ENCODE measurements at regions not wholly inside any gene's neighbourhood (a gene's known extent, or its start where the extent isn't known, plus 50 kb on each side); places are given as distances from the start of the nearest gene placed in this dataset.

DNA sequence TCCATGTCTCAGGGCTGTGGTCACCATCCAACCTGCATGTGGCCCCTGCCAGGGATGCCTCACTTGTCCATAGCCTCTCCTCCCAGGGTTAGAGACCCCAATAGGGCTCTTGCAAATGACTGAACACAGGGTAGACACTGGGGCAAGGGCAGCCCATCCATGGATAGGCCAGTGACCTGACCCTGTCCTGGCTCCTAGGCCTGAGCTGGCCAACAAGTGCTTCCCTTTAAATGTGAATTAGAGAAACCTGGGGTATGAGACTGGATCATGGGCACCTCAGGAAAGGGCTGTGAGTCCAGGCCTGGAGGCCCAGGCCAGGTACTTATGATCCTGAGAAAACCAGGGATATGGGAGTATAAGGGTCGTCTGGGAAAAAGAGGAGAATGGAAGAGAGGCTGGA lies 64.5 kb downstream of the COPS8 start:
- Histone ChIP-seq H3K4me3 (ENCODE audit: low read length in 2 of 2) (no peak overlapping the region), H3K27me3 (ENCODE audit: insufficient read depth, low read length) (no peaks in the 10 kb centered on the region), H3K4me1 (ENCODE audit: insufficient read depth, low read length) (no peaks in the 10 kb centered on the region), H3K27ac (ENCODE audit: low read depth, low read length) (no peak overlapping the region), H3K36me3 (ENCODE audit: insufficient read depth, low read length) (no peaks in the 10 kb centered on the region), H3K9me3 (ENCODE audit: control insufficient read depth in 1 of 2, low read length in 2 of 2) (peaks cover 0 to 5% of the 10 kb centered on the region in 2 donors)
- peaks cover 0 to 33% (median 26%) of the 10 kb centered on the region in 8 donors for H3K9me3 Mint-ChIP-seq
- H3K4me1 Mint-ChIP-seq, result no peaks in the 10 kb centered on the region
- ChIA-PET CTCF (ENCODE audit: partially characterized antibody) (interaction anchor here (1.9 kb wide), 1 partner anchor 422 kb away, joined by 7 read pairs; no protein-coding TSS in a partner anchor), POLR2A (ENCODE audit: partially characterized antibody) (no interaction called here)
- H3K36me3 Mint-ChIP-seq, result peaks cover 4% of the 10 kb centered on the region in 2 donors
- peaks cover 3% of the 10 kb centered on the region in 2 donors for H3K27me3 Mint-ChIP-seq
- intact Hi-C loops (cut with micrococcal nuclease), result no loop called here
- no peak overlapping the region for H3K27ac Mint-ChIP-seq
- no peak overlapping the region for H3K4me3 Mint-ChIP-seq
- DNase-seq, result no peak

- no peaks in the 10 kb centered on the region for H3K27me3 ChIP-seq (ENCODE audit: insufficient read depth, low read length)
- H3K9me3 Mint-ChIP-seq, result peaks cover 0 to 27% (median 23%) of the 10 kb centered on the region in 8 donors
- H3K4me1 Mint-ChIP-seq, result no peaks in the 10 kb centered on the region
- peaks cover 3 to 4% of the 10 kb centered on the region in 2 donors for H3K36me3 Mint-ChIP-seq
- no peak overlapping the region for H3K27ac ChIP-seq (ENCODE audit: low read depth, low read length)
- peaks cover 3% of the 10 kb centered on the region in 2 donors for H3K27me3 Mint-ChIP-seq
- no peaks in the 10 kb centered on the region for H3K36me3 ChIP-seq (ENCODE audit: insufficient read depth, low read length)
- H3K9me3 ChIP-seq (ENCODE audit: control insufficient read depth in 1 of 2, low read length in 2 of 2), result peaks cover 0 to 5% of the 10 kb centered on the region in 2 donors
- H3K4me3 Mint-ChIP-seq, result no peak overlapping the region
- ChIA-PET CTCF (ENCODE audit: partially characterized antibody) (interaction anchor here (0.9 to 1.9 kb wide), 2 partner anchors 420 to 421 kb away, joined by 3 to 7 read pairs; no protein-coding TSS in a partner anchor), POLR2A (ENCODE audit: partially characterized antibody) (no interaction called here)
- no peak overlapping the region for H3K4me3 ChIP-seq (ENCODE audit: low read length in 2 of 2)
- H3K4me1 ChIP-seq (ENCODE audit: insufficient read depth, low read length), result no peaks in the 10 kb centered on the region
- no peak overlapping the region for H3K27ac Mint-ChIP-seq
- intact Hi-C loops (cut with micrococcal nuclease), result no loop called here
- no peak for DNase-seq
Observed at GRCh38 chr2:237150831-237151375, 65.2 kb downstream of the COPS8 start.

DNA sequence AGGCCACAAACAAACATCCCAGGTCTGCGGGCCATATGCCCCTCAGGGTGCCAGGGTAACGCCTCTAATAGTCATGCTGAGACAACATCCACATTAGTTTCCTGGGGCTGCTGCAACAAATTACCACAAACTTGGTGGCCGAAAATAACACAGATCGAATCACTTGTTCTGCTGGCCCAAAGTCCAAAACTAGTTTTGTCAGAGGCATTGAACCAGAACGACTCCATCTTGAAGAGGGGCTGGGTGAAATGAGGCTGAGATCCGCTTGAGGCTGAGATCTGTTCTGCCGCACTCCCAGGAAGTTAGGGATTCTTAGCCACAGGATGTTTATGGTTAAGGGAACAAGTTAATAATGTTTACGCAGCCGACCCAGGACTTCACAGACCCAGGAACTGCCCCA lies 66.7 kb downstream of the COPS8 start:
- Mint-ChIP-seq H3K4me3 (no peak overlapping the region), H3K36me3 (peaks cover 0 to 4% of the 10 kb centered on the region in 2 donors), H3K4me1 (peaks cover 0 to 3% (median 1%) of the 10 kb centered on the region in 4 donors), H3K27me3 (peaks cover 1 to 3% of the 10 kb centered on the region in 2 donors), H3K27ac (no peak overlapping the region), H3K9me3 (peaks cover 0 to 14% (median 10%) of the 10 kb centered on the region in 8 donors)
- Histone ChIP-seq H3K27me3 (ENCODE audit: insufficient read depth, low read length) (no peaks in the 10 kb centered on the region), H3K9me3 (ENCODE audit: control insufficient read depth in 1 of 2, low read length in 2 of 2) (peaks cover 0 to 5% of the 10 kb centered on the region in 2 donors), H3K27ac (ENCODE audit: low read depth, low read length) (no peak overlapping the region), H3K36me3 (ENCODE audit: insufficient read depth, low read length) (no peaks in the 10 kb centered on the region), H3K4me1 (ENCODE audit: insufficient read depth, low read length) (no peaks in the 10 kb centered on the region), H3K4me3 (ENCODE audit: low read length in 2 of 2) (no peak overlapping the region)
- ChIA-PET CTCF (ENCODE audit: partially characterized antibody) (no interaction called here), POLR2A (ENCODE audit: partially characterized antibody) (no interaction called here)
- intact Hi-C loops (cut with micrococcal nuclease), result no loop called here
- no peak for DNase-seq

- H3K4me3 Mint-ChIP-seq, result no peak overlapping the region
- H3K9me3 ChIP-seq (ENCODE audit: control insufficient read depth in 1 of 2, low read length in 2 of 2), result no peaks in the 10 kb centered on the region
Observed at GRCh38 chr2:237153181-237153580, 67.5 kb downstream of the COPS8 start.

DNA sequence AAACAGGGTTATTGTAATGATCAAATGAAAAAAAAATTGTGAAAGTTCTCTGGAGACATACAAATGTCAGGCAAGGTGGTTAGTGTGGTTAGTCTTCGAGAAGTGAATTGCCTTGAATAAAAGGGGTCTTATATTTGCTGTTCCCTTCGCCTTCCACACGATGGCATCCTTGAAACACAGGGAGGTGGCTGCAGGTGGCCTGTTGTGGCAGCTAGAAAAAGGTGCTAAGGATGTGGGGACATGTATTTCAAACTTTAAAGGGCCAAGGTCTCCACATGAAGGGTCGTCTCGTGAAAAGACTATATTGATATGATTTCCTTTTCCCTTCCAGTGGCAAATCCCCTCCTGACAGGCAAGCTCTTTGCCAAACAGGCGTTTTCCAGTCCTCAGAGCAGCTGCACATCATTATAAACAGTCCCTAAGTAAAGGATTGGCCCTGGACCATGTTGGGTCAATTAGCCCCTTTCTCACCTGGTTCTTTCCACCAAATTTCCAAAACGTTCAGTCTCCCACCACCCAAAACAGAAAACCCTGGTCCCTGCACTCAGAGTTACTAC lies 68.5 kb downstream of the COPS8 start:
- Histone ChIP-seq H3K9me3 (ENCODE audit: control insufficient read depth in 1 of 2, low read length in 2 of 2) (no peaks in the 10 kb centered on the region), H3K27ac (ENCODE audit: low read depth, low read length) (no peak overlapping the region), H3K4me1 (ENCODE audit: insufficient read depth, low read length) (no peaks in the 10 kb centered on the region), H3K4me3 (ENCODE audit: low read length in 2 of 2) (no peak overlapping the region), H3K36me3 (ENCODE audit: insufficient read depth, low read length) (no peaks in the 10 kb centered on the region), H3K27me3 (ENCODE audit: insufficient read depth, low read length) (no peaks in the 10 kb centered on the region)
- peak; percentile 48 to 59 (median 57) for DNase-seq
- Mint-ChIP-seq H3K27me3 (peaks cover 1 to 3% of the 10 kb centered on the region in 2 donors), H3K27ac (no peak overlapping the region), H3K4me3 (no peak overlapping the region), H3K36me3 (no peaks in the 10 kb centered on the region), H3K4me1 (peaks cover 0 to 5% (median 2%) of the 10 kb centered on the region in 4 donors), H3K9me3 (peaks cover 0 to 1% (median 0%) of the 10 kb centered on the region in 8 donors)
- CTCF ChIA-PET (ENCODE audit: partially characterized antibody), result interaction anchor here (0.9 to 5.8 kb wide), 9 partner anchors 11 to 420 kb away, joined by 3 to 32 read pairs (median 9); no protein-coding TSS in a partner anchor
- POLR2A ChIA-PET (ENCODE audit: partially characterized antibody), result no interaction called here
- intact Hi-C loops (cut with micrococcal nuclease), result loop anchor here (1.0 kb wide), 1 partner anchor 267 kb away; no protein-coding TSS in a partner anchor

More at GRCh38 chr2:237153181-237153580, 67.5 kb downstream of the COPS8 start:
- DNase-seq, result no peak
- H3K27ac ChIP-seq (ENCODE audit: low read depth, low read length), result no peak overlapping the region
- intact Hi-C loops (cut with micrococcal nuclease), result no loop called here
- Mint-ChIP-seq H3K36me3 (peaks cover 0 to 2% of the 10 kb centered on the region in 2 donors), H3K4me1 (peaks cover 0 to 3% (median 1%) of the 10 kb centered on the region in 4 donors), H3K9me3 (peaks cover 0 to 7% (median 3%) of the 10 kb centered on the region in 8 donors), H3K27ac (no peak overlapping the region), H3K27me3 (peaks cover 1 to 3% of the 10 kb centered on the region in 2 donors)
- no peak overlapping the region for H3K4me3 ChIP-seq (ENCODE audit: low read length in 2 of 2)
- CTCF ChIA-PET (ENCODE audit: partially characterized antibody), result interaction anchor here (1.9 to 5.8 kb wide), 3 partner anchors 268 to 419 kb away, joined by 9 to 32 read pairs (median 18); no protein-coding TSS in a partner anchor
- no peaks in the 10 kb centered on the region for H3K4me1 ChIP-seq (ENCODE audit: insufficient read depth, low read length)
- no peaks in the 10 kb centered on the region for H3K36me3 ChIP-seq (ENCODE audit: insufficient read depth, low read length)
- no peaks in the 10 kb centered on the region for H3K27me3 ChIP-seq (ENCODE audit: insufficient read depth, low read length)
- POLR2A ChIA-PET (ENCODE audit: partially characterized antibody), result no interaction called here

GRCh38 chr2:237154884-237155851 lies 69.5 kb downstream of the COPS8 start:
- CTCF ChIA-PET (ENCODE audit: partially characterized antibody), result interaction anchor here (1.1 to 5.8 kb wide), 9 partner anchors 12 to 419 kb away, joined by 3 to 32 read pairs (median 9); no protein-coding TSS in a partner anchor
- intact Hi-C loops (cut with micrococcal nuclease), result loop anchor here (1.0 kb wide), 1 partner anchor 266 kb away; no protein-coding TSS in a partner anchor
- Mint-ChIP-seq H3K27me3 (peaks cover 1 to 3% of the 10 kb centered on the region in 2 donors), H3K27ac (no peak overlapping the region), H3K36me3 (no peaks in the 10 kb centered on the region), H3K4me3 (peak overlapping the region in 1 of 8 donors; percentile 9), H3K9me3 (no peaks in the 10 kb centered on the region), H3K4me1 (peaks cover 0 to 6% (median 2%) of the 10 kb centered on the region in 4 donors)
- no peaks in the 10 kb centered on the region for H3K27me3 ChIP-seq (ENCODE audit: insufficient read depth, low read length)
- H3K4me3 ChIP-seq (ENCODE audit: low read length in 2 of 2), result no peak overlapping the region
- no peak for DNase-seq
- H3K4me1 ChIP-seq (ENCODE audit: insufficient read depth, low read length), result no peaks in the 10 kb centered on the region
- H3K36me3 ChIP-seq (ENCODE audit: insufficient read depth, low read length), result no peaks in the 10 kb centered on the region
- POLR2A ChIA-PET (ENCODE audit: partially characterized antibody), result no interaction called here
- no peaks in the 10 kb centered on the region for H3K9me3 ChIP-seq (ENCODE audit: control insufficient read depth in 1 of 2, low read length in 2 of 2)
- H3K27ac ChIP-seq (ENCODE audit: low read depth, low read length), result no peak overlapping the region
